ENCODE measurements at regions not wholly inside any gene's neighbourhood (a gene's known extent, or its start where the extent isn't known, plus 50 kb on each side); places are given as distances from the start of the nearest gene placed in this dataset.

GRCh38 chr2:20538308-20539132, 91.6 kb downstream of the RHOB start (continued):
- TF ChIP-seq ZNF639 (CRISPR knock-in tag; conservative IDR thresholded peaks at IDR 0.05) (peak; percentile 36; the same call in 1 of the 2 replicates), ZBTB38 (CRISPR knock-in tag; IDR thresholded peaks at IDR 0.05) (peak; percentile 52), MEIS1 (CRISPR knock-in tag; IDR thresholded peaks at IDR 0.05; ENCODE audit: borderline replicate concordance) (peak; percentile 87), GMEB2 (CRISPR knock-in tag; IDR thresholded peaks at IDR 0.05; ENCODE audit: low read depth) (no peak), TBL1XR1 (IDR thresholded peaks at IDR 0.05; ENCODE audit: borderline replicate concordance, low read length, partially characterized antibody) (peak; percentile 11), CEBPZ (IDR thresholded peaks at IDR 0.05; ENCODE audit: low read length) (no peak), ZNF878 (CRISPR knock-in tag; IDR thresholded peaks at IDR 0.05) (0 out of 2 replicates have a peak, but pooled peaks have one; percentile 67), ZFX (CRISPR knock-in tag; IDR thresholded peaks at IDR 0.05; ENCODE audit: low read depth) (peak; percentile 83), ZNF770 (CRISPR knock-in tag; IDR thresholded peaks at IDR 0.05) (0 out of 2 replicates have a peak, but pooled peaks have one; percentile 22), MEIS2 (CRISPR knock-in tag; IDR thresholded peaks at IDR 0.05) (peak; percentile 80), ZFP36L1 (CRISPR knock-in tag; IDR thresholded peaks at IDR 0.05) (peak; percentile 26; the same call in 1 of the 2 replicates), KAT7 (CRISPR knock-in tag; IDR thresholded peaks at IDR 0.05; ENCODE audit: borderline replicate concordance) (peak; percentile 88; the same call in 1 of the 2 replicates), RFXAP (CRISPR knock-in tag; IDR thresholded peaks at IDR 0.05; ENCODE audit: borderline replicate concordance) (peak; percentile 80; the same call in 1 of the 2 replicates), ZNF556 (CRISPR knock-in tag; IDR thresholded peaks at IDR 0.05; ENCODE audit: borderline replicate concordance) (peak; percentile 56; the same call in 1 of the 2 replicates)

Measured in HepG2 (cell line).